ENCODE measurements at regions not wholly inside any gene's neighbourhood (a gene's known extent, or its start where the extent isn't known, plus 50 kb on each side); places are given as distances from the start of the nearest gene placed in this dataset.

DNA sequence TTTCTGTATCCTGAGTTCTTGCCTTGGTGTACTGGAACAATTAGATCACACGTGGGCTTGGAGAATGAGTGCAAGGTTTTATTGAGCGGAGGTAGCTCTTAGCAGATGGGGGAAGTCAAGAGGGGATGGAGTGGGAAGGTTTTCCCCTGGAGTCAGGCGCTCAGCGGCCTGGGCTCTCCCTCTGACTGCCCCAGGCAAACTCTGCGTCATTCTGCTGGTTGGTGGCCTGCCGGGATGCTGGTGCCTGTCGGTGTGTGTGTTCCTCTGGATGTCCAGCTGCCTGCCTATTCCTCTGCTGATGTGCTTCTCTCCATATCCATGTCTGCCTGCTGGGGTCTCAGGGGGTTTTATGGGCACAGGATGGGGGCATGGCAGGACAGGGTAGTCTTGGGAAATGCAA lies 111.0 kb downstream of the TRIB2 start:
- no peak for ATAC-seq (ENCODE audit: low FRiP score)
- TF ChIP-seq CTCF (IDR thresholded peaks at IDR 0.05): no peak

DNA sequence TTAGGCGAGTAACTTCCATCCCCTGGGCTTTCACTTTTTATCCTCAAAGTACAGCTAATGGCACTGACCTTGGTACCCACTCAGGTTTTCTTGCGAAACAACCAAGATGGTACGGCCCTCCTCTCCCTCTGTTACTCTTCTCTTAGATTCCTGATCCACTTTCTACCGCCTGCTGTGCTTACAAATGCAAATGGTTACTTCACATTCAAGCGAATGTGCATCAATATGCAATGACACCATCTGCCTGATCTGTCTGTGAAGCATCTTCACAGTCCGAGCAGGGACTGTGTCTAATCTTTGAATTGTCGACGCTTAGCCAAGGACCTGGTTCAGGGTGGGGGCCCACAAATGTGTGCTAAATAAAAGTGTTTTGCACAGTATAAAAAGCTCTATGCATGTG lies 112.2 kb downstream of the TRIB2 start:
- ATAC-seq (ENCODE audit: low FRiP score) (no peak), DNase-seq (ENCODE audit: low spot score) (no peak)
- no peak for TF ChIP-seq CTCF (IDR thresholded peaks at IDR 0.05)

More for the DNA sequence above, 111.0 kb downstream of the TRIB2 start:
- no peak for DNase-seq (ENCODE audit: low spot score)

DNA sequence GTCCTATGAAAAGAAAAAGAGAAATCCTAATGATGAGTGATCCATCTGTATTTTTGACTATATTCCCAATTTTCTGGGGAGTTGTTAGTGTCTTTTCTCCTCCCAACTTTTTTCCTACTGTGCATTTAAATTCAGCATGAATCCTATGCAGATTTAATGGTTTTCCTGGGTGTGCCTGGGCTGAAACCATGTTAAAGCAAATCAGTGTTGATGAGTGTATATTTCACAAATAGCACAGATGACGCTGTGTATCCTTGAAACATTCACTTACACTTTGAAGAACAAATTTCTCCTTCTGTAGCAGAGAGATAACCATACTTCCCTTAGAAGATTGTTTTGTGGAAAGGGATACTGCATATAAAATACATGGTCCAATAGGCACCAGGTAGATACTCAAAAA lies 114.3 kb downstream of the TRIB2 start:
- no peak for TF ChIP-seq CTCF (IDR thresholded peaks at IDR 0.05)
- DNase-seq (ENCODE audit: low spot score): no peak
- no peak for ATAC-seq (ENCODE audit: low FRiP score)

DNA sequence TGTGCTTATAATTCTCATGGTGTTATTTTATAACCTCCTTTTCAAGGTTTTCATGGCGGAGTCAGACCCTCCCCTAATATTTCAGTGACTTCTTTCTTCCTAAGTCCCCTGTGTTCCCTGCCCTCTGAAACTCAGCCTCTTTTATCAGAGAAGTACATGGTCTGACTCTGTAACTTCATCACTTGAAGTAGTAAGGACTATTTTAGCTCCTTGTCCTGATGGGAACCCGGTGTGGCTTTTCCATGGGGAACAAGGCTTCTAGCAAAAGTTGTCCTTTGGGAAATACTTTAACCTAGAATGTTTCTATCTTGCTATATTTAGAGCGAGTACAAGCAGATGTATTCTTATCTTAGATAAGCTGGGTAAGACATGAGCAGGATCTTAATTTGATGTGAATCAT lies 117.5 kb downstream of the TRIB2 start:
- ATAC-seq (ENCODE audit: low FRiP score) (no peak), DNase-seq (ENCODE audit: low spot score) (no peak)
- no peak for TF ChIP-seq CTCF (IDR thresholded peaks at IDR 0.05)

GRCh38 chr2:12835733-12836132 lies 119.0 kb downstream of the TRIB2 start:
- no peak for DNase-seq (ENCODE audit: low spot score)
- TF ChIP-seq CTCF (IDR thresholded peaks at IDR 0.05): no peak
- no peak for ATAC-seq (ENCODE audit: low FRiP score)

DNA sequence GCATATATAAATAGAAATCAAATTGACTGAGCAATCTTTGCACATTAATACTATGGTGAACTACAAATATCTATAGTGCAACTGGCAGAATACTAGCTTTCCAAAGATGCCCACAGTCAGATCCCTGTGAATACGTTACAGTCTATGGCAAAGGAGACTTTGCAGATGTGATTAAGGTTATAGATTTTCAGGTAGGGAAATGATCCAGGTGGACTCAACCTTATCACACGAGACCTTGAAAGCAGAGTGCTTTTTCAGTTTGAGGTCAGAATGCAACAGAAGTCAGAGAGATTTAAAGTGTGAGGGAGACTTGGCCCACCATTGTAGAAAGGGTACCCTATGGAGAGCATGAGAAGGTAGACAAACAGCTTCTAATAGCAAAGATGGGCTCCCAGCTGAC lies 122.6 kb downstream of the TRIB2 start:
- TF ChIP-seq CTCF (IDR thresholded peaks at IDR 0.05): no peak

DNA sequence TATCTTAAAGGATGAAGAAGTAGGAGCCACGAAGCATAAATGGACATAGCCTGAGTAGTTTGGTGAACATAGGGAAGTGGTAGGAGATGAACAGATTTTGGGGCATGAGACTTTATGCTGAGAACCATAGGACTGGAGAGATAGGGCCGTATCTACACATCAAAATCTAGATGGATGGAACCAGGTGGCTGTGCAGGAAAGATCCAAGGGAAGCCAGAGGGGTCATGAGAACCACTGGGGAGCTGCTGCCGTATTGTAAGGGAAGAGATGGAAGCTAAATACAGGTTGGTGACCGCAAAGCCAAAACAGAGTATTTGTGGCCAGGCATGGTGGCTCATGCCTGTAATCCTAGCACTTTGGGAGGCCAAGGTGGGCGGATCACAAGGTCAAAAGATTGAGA lies 124.3 kb downstream of the TRIB2 start:
- ATAC-seq (ENCODE audit: low FRiP score): no peak
- no peak for DNase-seq (ENCODE audit: low spot score)
- TF ChIP-seq CTCF (IDR thresholded peaks at IDR 0.05): no peak

More for the DNA sequence above, 122.6 kb downstream of the TRIB2 start:
- ATAC-seq (ENCODE audit: low FRiP score) (no peak), DNase-seq (ENCODE audit: low spot score) (no peak)

Data from omental fat pad (tissue), 3 donors.